Upper lobe of right lung (tissue), 1 donor: ENCODE measurements at regions not wholly inside any gene's neighbourhood (a gene's known extent, or its start where the extent isn't known, plus 50 kb on each side); places are given as distances from the start of the nearest gene placed in this dataset.

Source experiments
- ATAC-seq: fragments of 200-7000 bp; cut with Tn5 transposase; one replicate; pipeline ENCODE4 v1.9.1; 2020; ENCODE audit warnings: mild to moderate bottlenecking, moderate library complexity
- DNase-seq: peaks from one replicate; pipeline ENCODE4 v3.0.0-alpha.2; 2020
- H3K27ac ChIP-seq: fragments of 200-600 bp; one replicate; pipeline ENCODE4 v1.8.0; 2022
- H3K27me3 ChIP-seq: fragments of 200-600 bp; one replicate; pipeline ENCODE4 v1.8.0; 2022; ENCODE audit warnings: mild to moderate bottlenecking
- H3K36me3 ChIP-seq: fragments of 200-600 bp; one replicate; pipeline ENCODE4 v1.8.0; 2022
- H3K4me1 ChIP-seq: fragments of 200-600 bp; one replicate; pipeline ENCODE4 v1.8.0; 2022
- H3K4me3 ChIP-seq: fragments of 200-600 bp; one replicate; pipeline ENCODE4 v1.8.0; 2022; ENCODE audit warnings: mild to moderate bottlenecking
- H3K9me3 ChIP-seq: fragments of 200-600 bp; one replicate; pipeline ENCODE4 v1.8.0; 2022
- intact Hi-C: fragments of 100-400 bp; cut with DNase I; formaldehyde crosslinking; loops from one replicate; pipeline ENCODE4 v1.11.0; 2022
- TF ChIP-seq, protein P1 (sequence below): fragments of 200-600 bp; IDR thresholded peaks from one replicate; pipeline ENCODE4 v1.8.0; 2022; ENCODE audit warnings: antibody characterized with exemption
- donor health status: DM: no; HTN: yes; CAD: no; lungs with severe emphysema.

DNA sequence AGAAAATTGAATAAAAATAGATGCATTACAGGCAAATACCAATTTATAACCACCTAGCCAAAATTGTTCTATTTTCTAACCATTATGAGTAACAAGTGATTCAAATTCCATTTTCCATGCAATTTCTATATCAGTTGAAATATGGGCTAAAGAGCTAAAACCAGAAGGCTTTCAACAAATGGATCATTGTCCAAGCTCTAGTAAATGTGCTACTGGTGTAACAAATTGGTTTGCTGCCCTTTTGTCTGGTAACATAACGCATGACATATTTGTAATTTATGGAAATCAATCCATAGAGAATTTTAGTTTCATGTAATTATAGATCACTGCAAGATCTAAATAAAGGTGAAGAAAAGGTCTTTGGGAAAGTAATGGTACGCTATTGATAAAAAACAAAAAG, 708.0 kb upstream of the GRAMD2B start:
- no peaks in the 10 kb centered on the region for H3K4me1 ChIP-seq
- no peaks in the 10 kb centered on the region for H3K9me3 ChIP-seq
- intact Hi-C loops = no loop called here
- DNase-seq = no peak
- no peak overlapping the region for H3K27ac ChIP-seq
- no peak overlapping the region for H3K4me3 ChIP-seq
- no peak for ATAC-seq
- H3K36me3 ChIP-seq = no peaks in the 10 kb centered on the region
- no peaks in the 10 kb centered on the region for H3K27me3 ChIP-seq
- TF ChIP-seq, protein P1, sequence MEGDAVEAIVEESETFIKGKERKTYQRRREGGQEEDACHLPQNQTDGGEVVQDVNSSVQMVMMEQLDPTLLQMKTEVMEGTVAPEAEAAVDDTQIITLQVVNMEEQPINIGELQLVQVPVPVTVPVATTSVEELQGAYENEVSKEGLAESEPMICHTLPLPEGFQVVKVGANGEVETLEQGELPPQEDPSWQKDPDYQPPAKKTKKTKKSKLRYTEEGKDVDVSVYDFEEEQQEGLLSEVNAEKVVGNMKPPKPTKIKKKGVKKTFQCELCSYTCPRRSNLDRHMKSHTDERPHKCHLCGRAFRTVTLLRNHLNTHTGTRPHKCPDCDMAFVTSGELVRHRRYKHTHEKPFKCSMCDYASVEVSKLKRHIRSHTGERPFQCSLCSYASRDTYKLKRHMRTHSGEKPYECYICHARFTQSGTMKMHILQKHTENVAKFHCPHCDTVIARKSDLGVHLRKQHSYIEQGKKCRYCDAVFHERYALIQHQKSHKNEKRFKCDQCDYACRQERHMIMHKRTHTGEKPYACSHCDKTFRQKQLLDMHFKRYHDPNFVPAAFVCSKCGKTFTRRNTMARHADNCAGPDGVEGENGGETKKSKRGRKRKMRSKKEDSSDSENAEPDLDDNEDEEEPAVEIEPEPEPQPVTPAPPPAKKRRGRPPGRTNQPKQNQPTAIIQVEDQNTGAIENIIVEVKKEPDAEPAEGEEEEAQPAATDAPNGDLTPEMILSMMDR = no peak

DNA sequence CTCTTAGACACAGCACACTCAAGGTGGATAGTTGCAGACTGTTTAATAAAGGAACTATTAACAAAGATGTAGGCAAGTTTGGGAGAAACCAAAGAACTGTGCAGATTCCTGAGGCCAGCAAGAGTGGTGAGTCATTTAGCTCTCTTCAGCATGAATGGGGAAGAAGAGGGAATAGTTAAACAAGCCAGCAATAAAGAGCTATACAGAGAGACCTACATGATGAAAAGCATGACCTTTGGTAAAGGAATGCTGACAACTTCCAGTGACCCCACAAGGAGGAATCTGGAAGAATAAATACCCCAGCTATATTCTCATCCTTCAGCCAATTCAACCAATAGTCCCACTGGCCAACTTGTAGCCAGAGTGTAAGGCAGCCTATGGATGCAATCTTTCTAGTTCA, 706.0 kb upstream of the GRAMD2B start:
- intact Hi-C loops = no loop called here
- no peak overlapping the region for H3K4me3 ChIP-seq
- H3K36me3 ChIP-seq = no peaks in the 10 kb centered on the region
- DNase-seq = no peak
- no peak overlapping the region for H3K27ac ChIP-seq
- no peaks in the 10 kb centered on the region for H3K9me3 ChIP-seq
- no peaks in the 10 kb centered on the region for H3K4me1 ChIP-seq
- no peaks in the 10 kb centered on the region for H3K27me3 ChIP-seq
- no peak for ATAC-seq
- TF ChIP-seq, protein P1 = no peak

DNA sequence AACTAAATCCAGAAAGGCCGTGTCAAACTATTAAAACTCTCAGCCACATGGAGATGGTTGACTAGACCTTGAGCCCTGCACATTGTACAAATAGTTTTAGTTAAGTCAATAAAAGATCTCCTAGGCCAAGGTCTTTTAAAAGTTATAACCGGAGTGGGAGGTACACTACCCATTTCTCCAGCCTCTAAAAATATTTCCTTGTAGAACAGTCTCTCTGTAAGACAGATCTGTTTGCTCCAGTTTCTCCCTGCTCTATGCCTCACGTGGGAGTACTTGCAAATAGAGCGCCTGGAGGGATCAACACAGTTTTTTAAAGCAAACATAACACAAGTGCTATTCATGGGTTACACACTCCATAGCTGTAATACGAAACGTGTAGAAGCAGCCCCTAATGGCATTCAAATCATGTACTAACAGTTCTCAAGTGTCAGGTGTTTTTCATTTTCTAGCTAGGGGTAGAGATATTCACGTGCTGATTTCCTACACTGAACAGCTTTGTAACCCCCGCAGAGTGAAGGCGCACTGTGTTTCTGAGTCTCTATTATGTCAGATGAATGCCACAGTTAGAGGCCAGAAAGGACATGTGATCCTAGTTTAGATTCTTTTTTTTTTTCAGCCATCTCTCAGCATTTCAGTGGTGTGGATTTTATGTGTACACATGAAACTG, 703.4 kb upstream of the GRAMD2B start:
- no peak overlapping the region for H3K4me3 ChIP-seq
- TF ChIP-seq, protein P1 = no peak
- DNase-seq (no peak), ATAC-seq (peak; percentile 94)
- H3K27ac ChIP-seq = no peak overlapping the region
- H3K27me3 ChIP-seq = no peaks in the 10 kb centered on the region
- no peaks in the 10 kb centered on the region for H3K9me3 ChIP-seq
- no peaks in the 10 kb centered on the region for H3K4me1 ChIP-seq
- H3K36me3 ChIP-seq = no peaks in the 10 kb centered on the region
- intact Hi-C loops = no loop called here

DNA sequence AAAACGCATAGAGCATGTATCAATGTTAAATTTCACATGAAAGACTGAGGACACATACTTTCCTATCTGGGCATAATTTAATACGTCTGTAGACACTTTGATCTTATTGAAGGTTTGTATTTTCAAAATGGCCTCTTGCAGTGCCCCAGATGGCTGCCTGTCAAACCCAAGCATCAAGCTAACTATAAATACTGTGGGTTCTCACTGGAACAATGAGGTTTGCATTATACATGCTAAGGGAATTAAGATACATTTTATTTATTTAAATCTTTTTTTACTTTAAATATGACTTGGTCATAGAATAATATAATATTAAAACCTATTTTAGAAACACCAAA, 702.9 kb upstream of the GRAMD2B start:
- intact Hi-C loops = no loop called here
- DNase-seq (no peak), ATAC-seq (no peak)
- H3K27me3 ChIP-seq = no peaks in the 10 kb centered on the region
- no peak overlapping the region for H3K27ac ChIP-seq
- no peaks in the 10 kb centered on the region for H3K9me3 ChIP-seq
- H3K36me3 ChIP-seq = no peaks in the 10 kb centered on the region
- H3K4me1 ChIP-seq = no peaks in the 10 kb centered on the region
- TF ChIP-seq, protein P1 = no peak
- no peak overlapping the region for H3K4me3 ChIP-seq

DNA sequence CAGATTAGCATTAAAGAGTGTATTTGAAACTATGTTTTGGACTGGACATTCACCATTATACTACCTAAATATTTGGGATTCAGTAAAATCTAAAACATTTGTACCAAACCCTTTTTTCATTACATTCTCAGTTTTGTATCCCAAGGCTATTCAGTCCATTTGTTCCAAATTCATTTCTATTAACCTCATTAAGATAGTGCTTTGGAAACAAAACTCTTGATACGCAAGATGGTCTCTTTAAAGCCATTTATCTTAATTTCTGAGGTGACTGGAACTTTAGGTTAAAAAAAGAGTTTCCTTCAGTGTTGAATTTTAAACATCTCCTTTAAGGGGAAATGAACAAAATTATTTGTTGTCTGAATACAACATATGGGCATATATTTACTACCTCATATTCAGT, 702.5 kb upstream of the GRAMD2B start:
- H3K27me3 ChIP-seq = no peaks in the 10 kb centered on the region
- intact Hi-C loops = no loop called here
- no peaks in the 10 kb centered on the region for H3K9me3 ChIP-seq
- TF ChIP-seq, protein P1 = no peak
- H3K4me3 ChIP-seq = no peak overlapping the region
- no peaks in the 10 kb centered on the region for H3K36me3 ChIP-seq
- H3K27ac ChIP-seq = no peak overlapping the region
- no peak for DNase-seq
- ATAC-seq = no peak
- no peaks in the 10 kb centered on the region for H3K4me1 ChIP-seq

DNA sequence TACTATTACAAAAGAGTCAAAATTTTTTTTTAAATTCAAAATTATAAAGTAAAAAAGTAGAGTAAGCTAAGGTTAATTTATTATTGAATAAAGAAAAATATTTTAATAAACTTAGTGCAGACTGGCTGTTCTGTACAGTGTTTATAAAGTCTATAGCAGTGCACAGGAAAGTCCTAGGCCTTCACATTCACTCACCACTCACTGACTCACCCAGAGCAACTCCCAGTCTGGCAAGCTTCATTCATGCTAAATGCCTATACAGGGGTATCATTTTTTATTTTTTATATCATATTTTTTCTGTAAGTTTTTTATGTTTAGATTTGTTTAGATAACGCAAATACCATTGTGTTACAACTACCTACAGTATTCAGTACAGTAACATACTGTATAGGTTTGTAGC, 700.7 kb upstream of the GRAMD2B start:
- TF ChIP-seq, protein P1 = no peak
- no peak for DNase-seq

More for the DNA sequence above, 700.7 kb upstream of the GRAMD2B start:
- intact Hi-C loops = no loop called here
- Histone ChIP-seq H3K4me3 (no peak overlapping the region), H3K27ac (no peak overlapping the region), H3K36me3 (no peaks in the 10 kb centered on the region), H3K4me1 (no peaks in the 10 kb centered on the region), H3K9me3 (no peaks in the 10 kb centered on the region), H3K27me3 (no peaks in the 10 kb centered on the region)
- no peak for ATAC-seq
